SK-N-SH (cell line): ENCODE measurements at regions not wholly inside any gene's neighbourhood (a gene's known extent, or its start where the extent isn't known, plus 50 kb on each side); places are given as distances from the start of the nearest gene placed in this dataset.

Experiments used
- CTCF ChIA-PET: fragments of 300-600, 350-600 bp; formaldehyde crosslinking; extraction: SDS; loops from one replicate; lab custom pipeline; 2021; lab: Yijun Ruan, JAX
- POLR2A ChIA-PET: fragments of 350-600 bp; sonication (Branson Sonifier 250); formaldehyde crosslinking; extraction: SDS; loops from one replicate; lab custom pipeline; 2020; ENCODE audit warnings: antibody characterized with exemption, inconsistent platforms; lab: Yijun Ruan, JAX
- DNase-seq: peaks from one replicate; pipeline ENCODE4 v3.0.0; 2012
- H2AFZ ChIP-seq: fragments of 200-600 bp; sonication (generic); 2 replicates; pipeline ENCODE4 v1.8.1; 2016; ENCODE audit warnings: antibody characterized with exemption, mild to moderate bottlenecking, low read depth
- H3F3A ChIP-seq: fragments of 200-600 bp; sonication (generic); replicated peaks from 2 replicates; pipeline ENCODE3; 2016; ENCODE audit warnings: antibody characterized with exemption, mild to moderate bottlenecking; ENCODE audit not compliant: insufficient read depth
- H3K27ac ChIP-seq, 2 experiments: fragments of 200-500 bp in 1 of 2; fragments of 200-600 bp in 1 of 2; sonication (Bioruptor generic) in 1 of 2; sonication (generic), shearing (Covaris generic) in 1 of 2; 2 replicates each; pipeline versions ENCODE4 v1.5.1 to v1.6.1; 2014 to 2016; ENCODE audit warnings: low read depth in 2 of 2, inconsistent platforms in 1 of 2, low read length in 1 of 2, mild to moderate bottlenecking in 1 of 2, mixed read lengths in 1 of 2
- H3K27me3 ChIP-seq: fragments of 200-600 bp; sonication (generic), shearing (Covaris generic); 2 replicates; pipeline ENCODE4 v1.6.1; 2016; ENCODE audit warnings: mixed run types; ENCODE audit not compliant: insufficient read depth
- H3K36me3 ChIP-seq, 2 experiments: fragments of 200-500 bp in 1 of 2; fragments of 200-600 bp in 1 of 2; sonication (Bioruptor generic) in 1 of 2; sonication (generic) in 1 of 2; replicated peaks in 1 of 2; 2 replicates each; pipeline versions ENCODE3 to v1.5.1; 2014 to 2016; ENCODE audit warnings: low read length in 1 of 2, mild to moderate bottlenecking in 1 of 2; ENCODE audit not compliant: insufficient read depth in 2 of 2, control insufficient read depth in 1 of 2
- H3K4me1 ChIP-seq, 2 experiments: fragments of 200-500 bp in 1 of 2; fragments of 200-600 bp in 1 of 2; sonication (Bioruptor generic) in 1 of 2; sonication (generic), shearing (Covaris generic) in 1 of 2; 2 replicates each; pipeline versions ENCODE4 v1.5.1 to v1.6.1; 2014 to 2016; ENCODE audit warnings: low read depth in 1 of 2, low read length in 1 of 2, mixed run types in 1 of 2; ENCODE audit not compliant: insufficient read depth in 2 of 2, control insufficient read depth in 1 of 2
- H3K4me2 ChIP-seq: fragments of 200-600 bp; sonication (generic), shearing (Covaris generic); 2 replicates; pipeline ENCODE4 v1.6.1; 2017; ENCODE audit warnings: mixed run types
- H3K4me3 ChIP-seq, 2 experiments: fragments of 200-500 bp in 1 of 2; fragments of 200-600 bp in 1 of 2; sonication (Bioruptor generic) in 1 of 2; sonication (generic), shearing (Covaris generic) in 1 of 2; 2 replicates each; pipeline versions ENCODE4 v1.5.1 to v1.8.1; 2014 to 2016; ENCODE audit warnings: low read depth in 2 of 2, inconsistent platforms in 1 of 2, low read length in 1 of 2, mild to moderate bottlenecking in 1 of 2, mixed read lengths in 1 of 2, moderate library complexity in 1 of 2
- H3K79me2 ChIP-seq: fragments of 200-600 bp; sonication (generic); 2 replicates; pipeline ENCODE4 v1.8.1; 2017; ENCODE audit warnings: mild to moderate bottlenecking; ENCODE audit not compliant: insufficient read depth
- H3K9ac ChIP-seq: fragments of 200-600 bp; sonication (generic); 2 replicates; pipeline ENCODE4 v1.6.1; 2017; ENCODE audit warnings: mixed run types
- H3K9me2 ChIP-seq: fragments of 200-600 bp; sonication (generic); 2 replicates; pipeline ENCODE4 v1.6.1; 2017; ENCODE audit warnings: mixed run types
- H3K9me3 ChIP-seq: fragments of 200-600 bp; sonication (generic); 2 replicates; pipeline ENCODE4 v1.6.1; 2017; ENCODE audit warnings: mixed run types, mild to moderate bottlenecking, moderate library complexity
- H4K20me1 ChIP-seq: fragments of 200-600 bp; sonication (generic); 2 replicates; pipeline ENCODE4 v1.6.1; 2017; ENCODE audit warnings: mild to moderate bottlenecking, mixed run types; ENCODE audit not compliant: insufficient read depth
- CTCF ChIP-seq: fragments of 200-600 bp; sonication (generic); IDR thresholded peaks from 2 replicates; pipeline ENCODE4 v1.6.1; 2017; ENCODE audit warnings: antibody characterized with exemption, mild to moderate bottlenecking, moderate library complexity
- ELF1 ChIP-seq: IDR thresholded peaks from 2 replicates; pipeline ENCODE4 v1.4.0; 2012
- EZH2phosphoT487 ChIP-seq: fragments of 200-600 bp; sonication (generic); IDR thresholded peaks from 2 replicates; pipeline ENCODE4 v1.6.1; 2017; ENCODE audit warnings: low read depth, mixed run types, mild to moderate bottlenecking, antibody characterized with exemption, moderate library complexity, borderline replicate concordance
- FOXJ3 ChIP-seq: sonication (generic); formaldehyde crosslinking; IDR thresholded peaks from 2 replicates; pipeline ENCODE4 v1.5.1; 2020; ENCODE audit warnings: mild to moderate bottlenecking, missing genetic modification reagents
- GATA2 ChIP-seq: sonication (generic); formaldehyde crosslinking; IDR thresholded peaks from 2 replicates; pipeline ENCODE4 v1.5.0; 2020; ENCODE audit warnings: mild to moderate bottlenecking, missing genetic modification reagents
- IRF3 ChIP-seq: fragments of 150-350 bp; IDR thresholded peaks from 2 replicates; pipeline ENCODE4 v1.6.1; 2016; ENCODE audit warnings: mild to moderate bottlenecking, low read depth, low read length
- MEF2A ChIP-seq: IDR thresholded peaks from 2 replicates; pipeline ENCODE4 v1.4.0; 2012; ENCODE audit warnings: low read depth, borderline replicate concordance
- MXI1 ChIP-seq: IDR thresholded peaks from 2 replicates; pipeline ENCODE4 v1.6.1; 2012; ENCODE audit warnings: mild to moderate bottlenecking, low read depth, low read length, improper control_type of control experiment
- PBX3 ChIP-seq: IDR thresholded peaks from 2 replicates; pipeline ENCODE4; 2012
- RCOR1 ChIP-seq: fragments of 150-350 bp; IDR thresholded peaks from 2 replicates; pipeline ENCODE4 v1.6.1; 2017; ENCODE audit warnings: antibody characterized with exemption, low read length
- SIN3A ChIP-seq: IDR thresholded peaks from 2 replicates; pipeline ENCODE4 v1.6.1; 2012; ENCODE audit warnings: low read depth, mild to moderate bottlenecking, low read length, moderate library complexity, borderline replicate concordance
- SMC3 ChIP-seq: IDR thresholded peaks from 2 replicates; pipeline ENCODE4 v1.6.1; 2012; ENCODE audit warnings: low read depth, low read length, improper control_type of control experiment
- TEAD4 ChIP-seq: IDR thresholded peaks from 2 replicates; pipeline ENCODE4 v1.4.0; 2012; ENCODE audit warnings: mild to moderate bottlenecking, borderline replicate concordance; ENCODE audit not compliant: insufficient read depth
- WGBS: methylation state at CpG from one replicate; pipeline ENCODE4 v1.1.6; 2017; ENCODE audit warnings: low lambda C conversion rate; 5-methylcytosine and 5-hydroxymethylcytosine counted together

- 3% methylated on average over 2 of the region's 2 CpGs for WGBS
- Histone ChIP-seq H3K9me3 (no peaks in the 10 kb centered on the region), H3K4me2 (no peak overlapping the region), H3F3A (no peaks in the 10 kb centered on the region), H3K27me3 (peaks cover 5% of the 10 kb centered on the region; the same call in 1 of the 2 replicates), H3K36me3 (no peaks in the 10 kb centered on the region), H4K20me1 (no peaks in the 10 kb centered on the region), H3K4me1 (no peaks in the 10 kb centered on the region), H3K79me2 (no peaks in the 10 kb centered on the region), H2AFZ (no peak overlapping the region), H3K4me3 (no peak overlapping the region), H3K9ac (no peak overlapping the region), H3K27ac (no peak overlapping the region), H3K9me2 (no peaks in the 10 kb centered on the region)
- TF ChIP-seq MEF2A: no peak
- TF ChIP-seq FOXJ3 (CRISPR knock-in tag): no peak
- no peak for TF ChIP-seq MXI1
- TF ChIP-seq SIN3A: no peak
- TF ChIP-seq CTCF: no peak
- no peak for TF ChIP-seq IRF3
- no peak for TF ChIP-seq GATA2 (CRISPR knock-in tag)
- no peak for TF ChIP-seq TEAD4
- TF ChIP-seq SMC3: no peak
- TF ChIP-seq RCOR1: no peak
- TF ChIP-seq PBX3: no peak
- no peak for TF ChIP-seq ELF1
- TF ChIP-seq EZH2phosphoT487: no peak
- DNase-seq: no peak
- ChIA-PET POLR2A (no interaction called here), CTCF (interaction anchor here (0.8 to 1.3 kb wide), 2 partner anchors 11 to 79 kb away, joined by 3 to 4 read pairs; no protein-coding TSS in a partner anchor)
Measured at GRCh38 chr20:21623074-21623780, 82.2 kb upstream of the PAX1 start.
